GM06990 (cell line): ENCODE measurements at regions not wholly inside any gene's neighbourhood (a gene's known extent, or its start where the extent isn't known, plus 50 kb on each side); places are given as distances from the start of the nearest gene placed in this dataset.

Experiments used
- DNase-seq: peaks from one replicate; pipeline ENCODE4 v3.0.0-alpha.2; 2011; ENCODE audit not compliant: insufficient read length; ENCODE audit errors: extremely low read depth
- H3K27me3 ChIP-seq: replicated peaks from 2 replicates; pipeline ENCODE4 v1.6.0; 2011; ENCODE audit warnings: low read length; ENCODE audit not compliant: control insufficient read depth, insufficient read depth
- H3K36me3 ChIP-seq: 2 replicates; pipeline ENCODE4 v1.5.1; 2011; ENCODE audit warnings: low read length; ENCODE audit not compliant: control insufficient read depth, insufficient read depth
- H3K4me3 ChIP-seq: replicated peaks from 2 replicates; pipeline ENCODE4 v1.5.1; 2011; ENCODE audit warnings: low read depth, mild to moderate bottlenecking, control low read depth, low read length
- TF ChIP-seq, protein P1 (sequence below): IDR thresholded peaks from 2 replicates; pipeline ENCODE4 v1.5.1; 2011; ENCODE audit warnings: low read length, control low read depth, mild to moderate bottlenecking, inconsistent platforms; ENCODE audit not compliant: insufficient read depth, poor library complexity, severe bottlenecking

DNA sequence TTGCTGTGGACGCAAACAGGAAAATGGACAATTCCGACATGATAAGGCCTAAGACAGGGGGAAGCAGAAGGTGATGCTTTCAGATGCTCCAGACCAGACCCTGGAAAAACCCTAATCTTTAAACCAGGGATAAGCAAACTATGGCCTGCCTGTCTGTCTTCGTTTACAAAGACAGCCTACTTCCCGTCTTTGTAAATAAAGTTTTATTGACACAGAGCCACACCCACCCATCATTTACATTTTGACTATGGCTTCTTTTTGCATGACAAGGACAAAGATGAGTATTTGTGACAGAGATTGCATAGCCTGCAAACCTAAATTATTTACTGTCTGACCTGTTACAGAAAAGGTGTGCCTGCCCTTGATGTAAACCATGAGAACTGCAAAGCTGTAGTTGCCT, 177.9 kb downstream of the WSCD1 start:
- Histone ChIP-seq H3K27me3 (no peaks in the 10 kb centered on the region), H3K36me3 (no peaks in the 10 kb centered on the region), H3K4me3 (no peak overlapping the region)
- TF ChIP-seq, protein P1, sequence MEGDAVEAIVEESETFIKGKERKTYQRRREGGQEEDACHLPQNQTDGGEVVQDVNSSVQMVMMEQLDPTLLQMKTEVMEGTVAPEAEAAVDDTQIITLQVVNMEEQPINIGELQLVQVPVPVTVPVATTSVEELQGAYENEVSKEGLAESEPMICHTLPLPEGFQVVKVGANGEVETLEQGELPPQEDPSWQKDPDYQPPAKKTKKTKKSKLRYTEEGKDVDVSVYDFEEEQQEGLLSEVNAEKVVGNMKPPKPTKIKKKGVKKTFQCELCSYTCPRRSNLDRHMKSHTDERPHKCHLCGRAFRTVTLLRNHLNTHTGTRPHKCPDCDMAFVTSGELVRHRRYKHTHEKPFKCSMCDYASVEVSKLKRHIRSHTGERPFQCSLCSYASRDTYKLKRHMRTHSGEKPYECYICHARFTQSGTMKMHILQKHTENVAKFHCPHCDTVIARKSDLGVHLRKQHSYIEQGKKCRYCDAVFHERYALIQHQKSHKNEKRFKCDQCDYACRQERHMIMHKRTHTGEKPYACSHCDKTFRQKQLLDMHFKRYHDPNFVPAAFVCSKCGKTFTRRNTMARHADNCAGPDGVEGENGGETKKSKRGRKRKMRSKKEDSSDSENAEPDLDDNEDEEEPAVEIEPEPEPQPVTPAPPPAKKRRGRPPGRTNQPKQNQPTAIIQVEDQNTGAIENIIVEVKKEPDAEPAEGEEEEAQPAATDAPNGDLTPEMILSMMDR = no peak
- no peak for DNase-seq

GRCh38 chr17:6245301-6246177, 175.4 kb downstream of the WSCD1 start:
- TF ChIP-seq, protein P1 = no peak
- H3K27me3 ChIP-seq = no peaks in the 10 kb centered on the region; the same call in none of the 2 replicates
- DNase-seq = no peak

GRCh38 chr17:6244796-6245195, 174.6 kb downstream of the WSCD1 start:
- no peak for DNase-seq
- Histone ChIP-seq H3K27me3 (no peaks in the 10 kb centered on the region; the same call in none of the 2 replicates), H3K4me3 (no peak overlapping the region), H3K36me3 (no peaks in the 10 kb centered on the region)
- TF ChIP-seq, protein P1 = no peak

More at GRCh38 chr17:6245301-6246177, 175.4 kb downstream of the WSCD1 start:
- Histone ChIP-seq H3K4me3 (no peak overlapping the region), H3K36me3 (no peaks in the 10 kb centered on the region)

- Histone ChIP-seq H3K27me3 (no peaks in the 10 kb centered on the region; the same call in none of the 2 replicates), H3K4me3 (no peak overlapping the region), H3K36me3 (no peaks in the 10 kb centered on the region)
- no peak for DNase-seq
- TF ChIP-seq, protein P1 = no peak
Measured at GRCh38 chr17:6244253-6244652, 174.1 kb downstream of the WSCD1 start.

- H3K36me3 ChIP-seq = no peaks in the 10 kb centered on the region
- DNase-seq = no peak
- no peaks in the 10 kb centered on the region; the same call in none of the 2 replicates for H3K27me3 ChIP-seq
- no peak overlapping the region for H3K4me3 ChIP-seq
- TF ChIP-seq, protein P1 = no peak
Measured at GRCh38 chr17:6243186-6243585, 173.0 kb downstream of the WSCD1 start.
